NCI-H146 treated with DMSO at 0.1 percent for 48 hours (cell line): ENCODE measurements at regions not wholly inside any gene's neighbourhood (a gene's known extent, or its start where the extent isn't known, plus 50 kb on each side); places are given as distances from the start of the nearest gene placed in this dataset.
"Not testable (repeated sequence)": the region's sequence is repeated elsewhere in the genome, so short reads cannot be mapped to it uniquely, and the experiment has no call there.

Experiments used
- DNase-seq: peaks from one replicate; lab custom pipeline; 2025; ENCODE audit not compliant: unreplicated experiment; lab: John Stamatoyannopoulos, UW

- DNase-seq = no peak
Observed at GRCh38 chr2:176997792-176998169, 214.8 kb upstream of the HNRNPA3 start.

GRCh38 chr2:176999301-176999700 is 213.3 kb upstream of the HNRNPA3 start:
- no peak for DNase-seq

GRCh38 chr2:177000061-177000714 is 212.4 kb upstream of the HNRNPA3 start:
- no peak for DNase-seq

- no peak for DNase-seq
Observed at GRCh38 chr2:177000715-177001072, 211.9 kb upstream of the HNRNPA3 start.

GRCh38 chr2:177001334-177001733 is 211.3 kb upstream of the HNRNPA3 start:
- DNase-seq = no peak

GRCh38 chr2:177002983-177003382 is 209.6 kb upstream of the HNRNPA3 start:
- no peak for DNase-seq

GRCh38 chr2:177007726-177008125 is 204.9 kb upstream of the HNRNPA3 start:
- not testable (repeated sequence) for DNase-seq

- not testable (repeated sequence) for DNase-seq
Observed at GRCh38 chr2:177008662-177009061, 203.9 kb upstream of the HNRNPA3 start.

GRCh38 chr2:177010146-177010545 is 202.4 kb upstream of the HNRNPA3 start:
- no peak for DNase-seq

- DNase-seq = no peak
Observed at GRCh38 chr2:177010861-177011260, 201.7 kb upstream of the HNRNPA3 start.

GRCh38 chr2:177014946-177015345 is 197.6 kb upstream of the HNRNPA3 start:
- DNase-seq = no peak

- DNase-seq = no peak
Observed at GRCh38 chr2:177015356-177015923, 197.2 kb upstream of the HNRNPA3 start.

- DNase-seq = no peak
Observed at GRCh38 chr2:177020524-177021119, 192.0 kb upstream of the HNRNPA3 start.

- no peak for DNase-seq
Observed at GRCh38 chr2:177021706-177022343, 190.8 kb upstream of the HNRNPA3 start.

GRCh38 chr2:177024765-177025164 is 187.8 kb upstream of the HNRNPA3 start:
- DNase-seq = peak; percentile 86

GRCh38 chr2:177026253-177026652 is 186.3 kb upstream of the HNRNPA3 start:
- no peak for DNase-seq

GRCh38 chr2:177026956-177027355 is 185.6 kb upstream of the HNRNPA3 start:
- no peak for DNase-seq

GRCh38 chr2:177028296-177028695 is 184.3 kb upstream of the HNRNPA3 start:
- no peak for DNase-seq

- DNase-seq = no peak
Observed at GRCh38 chr2:177029075-177029474, 183.5 kb upstream of the HNRNPA3 start.

- peak; percentile 78 for DNase-seq
Observed at GRCh38 chr2:177029501-177029900, 183.1 kb upstream of the HNRNPA3 start.

- DNase-seq = no peak
Observed at GRCh38 chr2:177029901-177030300, 182.7 kb upstream of the HNRNPA3 start.

GRCh38 chr2:177030451-177031105 is 182.0 kb upstream of the HNRNPA3 start:
- DNase-seq = peak; percentile 31
